ENCODE measurements at regions not wholly inside any gene's neighbourhood (a gene's known extent, or its start where the extent isn't known, plus 50 kb on each side); places are given as distances from the start of the nearest gene placed in this dataset.

GRCh38 chr2:128979182-128979581 lies 660.5 kb upstream of the HS6ST1 start:
- Mint-ChIP-seq H3K36me3 (no peaks in the 10 kb centered on the region), H3K4me3 (no peak overlapping the region), H3K4me1 (no peaks in the 10 kb centered on the region), H3K9me3 (ENCODE audit: low read depth) (no peaks in the 10 kb centered on the region), H3K27me3 (no peaks in the 10 kb centered on the region), H3K27ac (no peak overlapping the region)
- DNase-seq = no peak
- CTCF ChIA-PET = no interaction called here
- ATAC-seq = no peak

GRCh38 chr2:128980475-128980874 lies 661.8 kb upstream of the HS6ST1 start:
- no peaks in the 10 kb centered on the region for H3K4me1 Mint-ChIP-seq
- no peaks in the 10 kb centered on the region for H3K36me3 Mint-ChIP-seq
- no peaks in the 10 kb centered on the region for H3K27me3 Mint-ChIP-seq
- no peak for ATAC-seq
- CTCF ChIA-PET = no interaction called here
- H3K9me3 Mint-ChIP-seq (ENCODE audit: low read depth) = no peaks in the 10 kb centered on the region
- no peak overlapping the region for H3K4me3 Mint-ChIP-seq
- DNase-seq = no peak
- no peak overlapping the region for H3K27ac Mint-ChIP-seq

DNA sequence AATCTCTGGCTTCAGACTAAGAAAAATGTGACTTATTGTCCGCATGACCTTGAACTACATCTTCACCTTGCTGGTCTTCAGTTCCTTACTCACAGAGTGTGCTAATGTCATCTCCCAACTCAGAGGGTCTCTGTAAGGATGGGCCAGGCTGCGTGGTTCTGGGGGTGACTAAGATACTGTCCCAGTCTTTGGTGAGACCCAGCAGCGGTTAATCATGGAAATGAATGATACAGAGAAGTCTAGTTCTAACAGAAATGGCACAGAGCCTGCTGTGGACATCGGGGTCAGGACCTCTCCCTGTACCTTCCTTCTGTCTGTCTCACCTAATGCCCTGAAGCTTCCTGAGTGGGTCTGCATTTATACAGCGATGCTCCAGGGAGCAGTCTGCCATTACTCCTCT lies 662.7 kb upstream of the HS6ST1 start:
- DNase-seq = no peak
- no peak overlapping the region for H3K4me3 Mint-ChIP-seq
- CTCF ChIA-PET = no interaction called here
- no peaks in the 10 kb centered on the region for H3K9me3 Mint-ChIP-seq (ENCODE audit: low read depth)
- H3K4me1 Mint-ChIP-seq = no peaks in the 10 kb centered on the region
- no peak for ATAC-seq
- H3K27me3 Mint-ChIP-seq = no peaks in the 10 kb centered on the region
- H3K27ac Mint-ChIP-seq = no peak overlapping the region
- no peaks in the 10 kb centered on the region for H3K36me3 Mint-ChIP-seq

GRCh38 chr2:128982001-128982400 lies 663.3 kb upstream of the HS6ST1 start:
- CTCF ChIA-PET = no interaction called here
- no peaks in the 10 kb centered on the region for H3K4me1 Mint-ChIP-seq
- H3K4me3 Mint-ChIP-seq = no peak overlapping the region
- no peaks in the 10 kb centered on the region for H3K36me3 Mint-ChIP-seq
- no peak overlapping the region for H3K27ac Mint-ChIP-seq
- DNase-seq (no peak), ATAC-seq (no peak)
- no peaks in the 10 kb centered on the region for H3K9me3 Mint-ChIP-seq (ENCODE audit: low read depth)
- H3K27me3 Mint-ChIP-seq = no peaks in the 10 kb centered on the region

- Mint-ChIP-seq H3K4me3 (no peak overlapping the region), H3K4me1 (no peaks in the 10 kb centered on the region), H3K36me3 (no peaks in the 10 kb centered on the region), H3K27ac (no peak overlapping the region), H3K9me3 (ENCODE audit: low read depth) (no peaks in the 10 kb centered on the region), H3K27me3 (no peaks in the 10 kb centered on the region)
- no peak for DNase-seq
- CTCF ChIA-PET = no interaction called here
- ATAC-seq = no peak
Measured at GRCh38 chr2:128982670-128983069, 664.0 kb upstream of the HS6ST1 start.

- H3K27ac Mint-ChIP-seq = no peak overlapping the region
- CTCF ChIA-PET = no interaction called here
- ATAC-seq = no peak
- no peak for DNase-seq
- H3K9me3 Mint-ChIP-seq (ENCODE audit: low read depth) = no peaks in the 10 kb centered on the region
- no peaks in the 10 kb centered on the region for H3K4me1 Mint-ChIP-seq
- no peaks in the 10 kb centered on the region for H3K27me3 Mint-ChIP-seq
- H3K36me3 Mint-ChIP-seq = no peaks in the 10 kb centered on the region
- no peak overlapping the region for H3K4me3 Mint-ChIP-seq
Measured at GRCh38 chr2:128983094-128983493, 664.4 kb upstream of the HS6ST1 start.

GRCh38 chr2:128984081-128984480 lies 665.4 kb upstream of the HS6ST1 start:
- no peak overlapping the region for H3K27ac Mint-ChIP-seq
- CTCF ChIA-PET = no interaction called here
- H3K9me3 Mint-ChIP-seq (ENCODE audit: low read depth) = no peaks in the 10 kb centered on the region
- no peak overlapping the region for H3K4me3 Mint-ChIP-seq
- no peaks in the 10 kb centered on the region for H3K36me3 Mint-ChIP-seq
- no peaks in the 10 kb centered on the region for H3K27me3 Mint-ChIP-seq
- ATAC-seq = no peak
- no peaks in the 10 kb centered on the region for H3K4me1 Mint-ChIP-seq
- DNase-seq = no peak

DNA sequence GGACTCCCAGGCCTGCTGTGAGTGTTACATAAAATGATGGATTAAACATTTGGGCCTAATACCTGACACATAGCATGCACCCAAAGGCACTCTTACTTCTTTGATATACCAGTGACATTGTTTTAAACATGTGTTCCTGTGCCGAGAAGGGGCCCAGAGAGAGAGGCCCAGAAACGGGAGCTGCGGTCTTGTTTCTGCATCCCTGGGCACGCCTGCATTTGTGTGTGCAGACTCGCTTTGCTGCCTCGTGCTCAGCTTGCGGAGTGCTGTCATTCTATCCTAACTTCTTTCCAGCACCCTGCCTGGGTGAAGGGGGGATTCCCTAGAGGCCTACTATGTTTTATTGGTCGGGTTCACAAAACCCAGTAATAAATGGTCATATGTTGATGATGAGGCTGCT lies 666.2 kb upstream of the HS6ST1 start:
- H3K27me3 Mint-ChIP-seq = peaks cover under 1% of the 10 kb centered on the region
- no peak for ATAC-seq
- no peaks in the 10 kb centered on the region for H3K4me1 Mint-ChIP-seq
- no peaks in the 10 kb centered on the region for H3K9me3 Mint-ChIP-seq (ENCODE audit: low read depth)
- DNase-seq = no peak
- H3K4me3 Mint-ChIP-seq = no peak overlapping the region
- no peaks in the 10 kb centered on the region for H3K36me3 Mint-ChIP-seq
- CTCF ChIA-PET = no interaction called here
- no peak overlapping the region for H3K27ac Mint-ChIP-seq

GRCh38 chr2:128986026-128986715 lies 667.5 kb upstream of the HS6ST1 start:
- no peak overlapping the region for H3K4me3 Mint-ChIP-seq
- no peaks in the 10 kb centered on the region for H3K36me3 Mint-ChIP-seq
- peaks cover 5% of the 10 kb centered on the region for H3K27me3 Mint-ChIP-seq
- H3K27ac Mint-ChIP-seq = no peak overlapping the region
- no peaks in the 10 kb centered on the region for H3K9me3 Mint-ChIP-seq (ENCODE audit: low read depth)
- ATAC-seq (no peak), DNase-seq (no peak)
- no peaks in the 10 kb centered on the region for H3K4me1 Mint-ChIP-seq
- CTCF ChIA-PET = no interaction called here

GRCh38 chr2:128986867-128987268 lies 668.2 kb upstream of the HS6ST1 start:
- no peak overlapping the region for H3K4me3 Mint-ChIP-seq
- DNase-seq = no peak
- peaks cover 5% of the 10 kb centered on the region for H3K27me3 Mint-ChIP-seq
- no peak overlapping the region for H3K27ac Mint-ChIP-seq
- H3K4me1 Mint-ChIP-seq = no peaks in the 10 kb centered on the region
- H3K36me3 Mint-ChIP-seq = no peaks in the 10 kb centered on the region
- CTCF ChIA-PET = no interaction called here
- no peak for ATAC-seq
- peaks cover 2% of the 10 kb centered on the region for H3K9me3 Mint-ChIP-seq (ENCODE audit: low read depth)

DNA sequence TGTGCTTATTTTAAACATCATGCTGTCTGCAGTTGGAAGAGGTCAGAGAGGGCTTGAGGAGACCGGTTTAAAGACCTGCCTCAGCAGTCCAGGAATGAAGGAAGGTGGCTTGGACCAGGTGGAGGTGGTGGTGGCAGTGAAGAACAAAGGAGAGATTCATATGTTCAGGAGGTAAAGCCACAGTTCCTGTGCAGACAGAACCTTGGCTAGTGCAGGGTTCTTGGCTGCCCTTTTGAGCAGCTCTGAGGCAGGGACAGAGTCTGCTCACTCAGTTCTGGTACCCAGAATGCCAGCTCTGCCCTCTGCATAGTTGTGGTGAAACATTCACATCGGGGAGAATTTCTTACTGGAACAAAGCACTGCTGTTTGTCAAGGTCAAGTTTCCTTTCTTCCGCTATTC lies 669.7 kb upstream of the HS6ST1 start:
- CTCF ChIA-PET = no interaction called here
- Mint-ChIP-seq H3K4me3 (no peak overlapping the region), H3K27me3 (peaks cover 5% of the 10 kb centered on the region), H3K9me3 (ENCODE audit: low read depth) (peaks cover 2% of the 10 kb centered on the region), H3K27ac (no peak overlapping the region), H3K36me3 (no peaks in the 10 kb centered on the region), H3K4me1 (no peaks in the 10 kb centered on the region)
- DNase-seq (no peak), ATAC-seq (no peak)

DNA sequence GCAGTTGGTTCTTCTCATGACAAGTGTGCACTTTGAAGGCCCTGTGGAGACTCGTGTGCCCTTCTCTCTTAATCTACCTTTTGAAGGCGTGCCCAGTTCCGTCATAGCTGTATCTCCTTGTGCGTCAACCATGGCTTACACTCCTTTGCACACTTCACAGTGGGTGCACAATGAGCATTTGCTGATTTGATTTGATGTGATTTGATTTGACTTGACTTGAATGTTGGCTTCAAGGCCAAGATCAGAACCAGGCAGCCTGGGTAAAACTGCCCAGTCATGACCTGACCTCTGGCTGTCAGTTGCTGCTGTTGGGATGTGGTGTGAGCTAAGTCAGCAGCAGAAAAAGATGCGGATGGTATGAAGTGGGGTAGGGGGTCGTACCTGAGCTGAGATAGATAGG lies 670.3 kb upstream of the HS6ST1 start:
- Mint-ChIP-seq H3K4me3 (no peak overlapping the region), H3K36me3 (no peaks in the 10 kb centered on the region), H3K9me3 (ENCODE audit: low read depth) (peaks cover 2% of the 10 kb centered on the region), H3K27ac (no peak overlapping the region), H3K27me3 (peaks cover 5% of the 10 kb centered on the region), H3K4me1 (no peaks in the 10 kb centered on the region)
- CTCF ChIA-PET = no interaction called here
- DNase-seq (no peak), ATAC-seq (no peak)

DNA sequence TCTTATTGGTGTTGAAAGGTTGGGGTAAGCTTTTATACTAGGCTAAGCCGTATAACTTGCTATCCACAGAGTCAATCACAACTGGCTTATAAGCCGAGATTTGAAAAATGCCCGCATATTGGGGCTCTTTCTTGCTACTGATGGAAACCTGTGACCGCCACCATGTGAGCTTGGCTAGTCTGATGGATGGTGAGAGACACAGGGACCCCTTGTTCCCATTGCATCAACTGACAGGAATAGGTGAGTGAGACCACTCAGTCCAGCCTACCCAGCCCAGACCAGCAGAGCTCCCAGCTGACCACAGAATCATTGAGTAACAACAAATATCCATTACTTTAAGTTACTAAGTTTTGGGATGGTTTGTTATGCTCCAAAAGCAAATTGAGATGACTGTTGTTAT lies 676.4 kb upstream of the HS6ST1 start:
- Mint-ChIP-seq H3K9me3 (ENCODE audit: low read depth) (peaks cover 2% of the 10 kb centered on the region), H3K36me3 (no peaks in the 10 kb centered on the region), H3K4me3 (no peak overlapping the region), H3K27me3 (peaks cover 3% of the 10 kb centered on the region), H3K4me1 (no peaks in the 10 kb centered on the region), H3K27ac (no peak overlapping the region)
- CTCF ChIA-PET = no interaction called here
- ATAC-seq = no peak
- no peak for DNase-seq

DNA sequence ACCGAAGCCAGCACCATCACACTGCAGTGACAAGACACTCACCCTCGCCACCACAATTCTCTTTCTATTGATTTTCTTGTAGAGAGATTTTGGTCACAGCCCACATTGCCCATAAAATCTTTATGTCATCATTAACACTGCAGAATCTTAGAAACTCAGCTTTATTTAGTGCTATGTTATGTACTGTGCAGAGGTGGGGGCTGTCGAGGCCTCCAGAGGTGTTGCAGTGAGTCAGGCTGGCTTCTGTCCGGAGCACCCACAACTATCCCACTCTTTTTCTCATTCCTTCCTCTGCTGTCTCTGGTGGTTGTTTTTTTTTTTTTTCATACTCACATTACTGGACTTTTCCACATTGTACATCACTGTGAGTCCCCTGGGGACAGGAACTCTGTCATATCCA lies 677.4 kb upstream of the HS6ST1 start:
- ATAC-seq = no peak
- H3K36me3 Mint-ChIP-seq = no peaks in the 10 kb centered on the region
- CTCF ChIA-PET = no interaction called here
- H3K9me3 Mint-ChIP-seq (ENCODE audit: low read depth) = peaks cover 2% of the 10 kb centered on the region
- no peaks in the 10 kb centered on the region for H3K27me3 Mint-ChIP-seq
- no peaks in the 10 kb centered on the region for H3K4me1 Mint-ChIP-seq
- H3K4me3 Mint-ChIP-seq = no peak overlapping the region
- H3K27ac Mint-ChIP-seq = no peak overlapping the region
- no peak for DNase-seq

Measured in activated CD8-positive, alpha-beta memory T cell treated with anti-CD3 and anti-CD28 coated beads, Interleukin-2, amount 10 ng/mL, durations not matched to agents 7 days and 5 days (primary cell).